NCI-H748 treated with DMSO at 0.1 percent for 48 hours (cell line): ENCODE measurements at regions not wholly inside any gene's neighbourhood (a gene's known extent, or its start where the extent isn't known, plus 50 kb on each side); places are given as distances from the start of the nearest gene placed in this dataset.

Experiments
- DNase-seq: peaks from one replicate; lab custom pipeline; 2025; lab: John Stamatoyannopoulos, UW

GRCh38 chr18:39521164-39521563, 1955.6 kb upstream of the CELF4 start:
- DNase-seq: no peak

GRCh38 chr18:39519741-39520140, 1954.1 kb upstream of the CELF4 start:
- DNase-seq: no peak

GRCh38 chr18:39515299-39515698, 1949.7 kb upstream of the CELF4 start:
- no peak for DNase-seq

GRCh38 chr18:39513186-39513585, 1947.6 kb upstream of the CELF4 start:
- no peak for DNase-seq

- DNase-seq: no peak
These were observed 1941.2 kb upstream of the CELF4 start for GRCh38 chr18:39506581-39507330.

GRCh38 chr18:39500306-39500705, 1934.7 kb upstream of the CELF4 start:
- DNase-seq: no peak

- no peak for DNase-seq
These were observed 1932.2 kb upstream of the CELF4 start for GRCh38 chr18:39497821-39498220.

- no peak for DNase-seq
These were observed 1931.4 kb upstream of the CELF4 start for GRCh38 chr18:39496986-39497385.

GRCh38 chr18:39494211-39494896, 1928.8 kb upstream of the CELF4 start:
- DNase-seq: no peak

GRCh38 chr18:39491408-39491807, 1925.8 kb upstream of the CELF4 start:
- DNase-seq: no peak

- DNase-seq: no peak
These were observed 1923.8 kb upstream of the CELF4 start for GRCh38 chr18:39489431-39489830.

- DNase-seq: peak; percentile 23
These were observed 1922.3 kb upstream of the CELF4 start for GRCh38 chr18:39487932-39488331.

- no peak for DNase-seq
These were observed 1920.7 kb upstream of the CELF4 start for GRCh38 chr18:39486268-39486667.

- no peak for DNase-seq
These were observed 1920.1 kb upstream of the CELF4 start for GRCh38 chr18:39485696-39486095.

- no peak for DNase-seq
These were observed 1915.7 kb upstream of the CELF4 start for GRCh38 chr18:39481281-39481680.

GRCh38 chr18:39480494-39481195, 1915.0 kb upstream of the CELF4 start:
- no peak for DNase-seq

GRCh38 chr18:39464006-39464405, 1898.4 kb upstream of the CELF4 start:
- no peak for DNase-seq

GRCh38 chr18:39462436-39462835, 1896.8 kb upstream of the CELF4 start:
- no peak for DNase-seq

GRCh38 chr18:39460136-39460535, 1894.5 kb upstream of the CELF4 start:
- DNase-seq: no peak

- DNase-seq: no peak
These were observed 1889.7 kb upstream of the CELF4 start for GRCh38 chr18:39455285-39455684.

- no peak for DNase-seq
These were observed 1889.3 kb upstream of the CELF4 start for GRCh38 chr18:39454866-39455265.

- no peak for DNase-seq
These were observed 1888.3 kb upstream of the CELF4 start for GRCh38 chr18:39453882-39454281.

GRCh38 chr18:39453356-39453755, 1887.8 kb upstream of the CELF4 start:
- DNase-seq: no peak
